ENCODE measurements at regions not wholly inside any gene's neighbourhood (a gene's known extent, or its start where the extent isn't known, plus 50 kb on each side); places are given as distances from the start of the nearest gene placed in this dataset.
A peak's percentile ranks its signal among the peaks of the same experiment; 100 is the strongest.
"Not testable (repeated sequence)": the region's sequence is repeated elsewhere in the genome, so short reads cannot be mapped to it uniquely, and the experiment has no call there.

DNA sequence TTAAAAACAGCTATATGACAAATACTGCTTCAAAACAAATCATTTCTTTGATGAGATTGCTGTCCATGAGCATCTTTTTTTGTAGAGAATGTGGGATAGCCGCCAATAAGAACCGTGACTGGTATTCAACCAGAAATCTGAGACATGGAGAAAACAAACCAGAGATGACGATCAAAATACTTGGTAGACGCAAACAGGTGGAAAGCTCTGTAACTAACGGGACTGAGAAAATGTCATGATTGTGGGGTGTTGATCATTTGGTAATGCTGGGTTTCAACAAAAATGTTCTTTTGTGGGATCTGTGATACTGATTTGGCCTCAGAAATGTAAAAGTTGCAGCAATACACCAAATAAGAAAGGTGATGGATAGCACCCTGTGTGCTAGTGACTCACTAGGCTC lies 364.8 kb downstream of the NYAP2 start:
- H3K4me3 ChIP-seq (ENCODE audit: low read depth, low read length): no peak overlapping the region
- peak; percentile 14 for DNase-seq (ENCODE audit: low read depth, low spot score)
- TF ChIP-seq, protein P1, sequence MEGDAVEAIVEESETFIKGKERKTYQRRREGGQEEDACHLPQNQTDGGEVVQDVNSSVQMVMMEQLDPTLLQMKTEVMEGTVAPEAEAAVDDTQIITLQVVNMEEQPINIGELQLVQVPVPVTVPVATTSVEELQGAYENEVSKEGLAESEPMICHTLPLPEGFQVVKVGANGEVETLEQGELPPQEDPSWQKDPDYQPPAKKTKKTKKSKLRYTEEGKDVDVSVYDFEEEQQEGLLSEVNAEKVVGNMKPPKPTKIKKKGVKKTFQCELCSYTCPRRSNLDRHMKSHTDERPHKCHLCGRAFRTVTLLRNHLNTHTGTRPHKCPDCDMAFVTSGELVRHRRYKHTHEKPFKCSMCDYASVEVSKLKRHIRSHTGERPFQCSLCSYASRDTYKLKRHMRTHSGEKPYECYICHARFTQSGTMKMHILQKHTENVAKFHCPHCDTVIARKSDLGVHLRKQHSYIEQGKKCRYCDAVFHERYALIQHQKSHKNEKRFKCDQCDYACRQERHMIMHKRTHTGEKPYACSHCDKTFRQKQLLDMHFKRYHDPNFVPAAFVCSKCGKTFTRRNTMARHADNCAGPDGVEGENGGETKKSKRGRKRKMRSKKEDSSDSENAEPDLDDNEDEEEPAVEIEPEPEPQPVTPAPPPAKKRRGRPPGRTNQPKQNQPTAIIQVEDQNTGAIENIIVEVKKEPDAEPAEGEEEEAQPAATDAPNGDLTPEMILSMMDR (IDR thresholded peaks at IDR 0.05; ENCODE audit: low read depth, low read length): no peak
- in situ Hi-C loops (cut with HindIII; ENCODE audit: low sequenced_read_pairs): no loop called here

DNA sequence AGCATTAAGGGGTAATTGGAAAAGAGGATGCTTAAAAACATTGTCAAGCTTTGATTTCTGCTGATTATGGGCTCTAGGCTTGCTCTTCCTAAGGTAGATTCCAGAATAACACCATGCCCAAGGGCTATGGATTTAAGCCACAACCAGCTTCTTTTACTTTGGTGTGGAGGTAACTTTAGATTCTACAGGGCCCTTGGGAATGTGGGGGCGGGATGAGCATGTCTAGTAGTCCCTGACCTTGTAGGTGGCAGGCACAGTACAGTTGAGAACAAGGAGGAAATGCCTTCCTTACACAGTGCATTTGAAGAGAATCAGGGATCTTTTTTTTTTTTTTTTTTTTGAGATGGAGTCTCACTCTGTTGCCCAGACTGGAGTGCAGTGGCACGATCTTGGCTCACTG lies 364.2 kb downstream of the NYAP2 start:
- TF ChIP-seq, protein P1 (IDR thresholded peaks at IDR 0.05; ENCODE audit: low read depth, low read length): no peak
- in situ Hi-C loops (cut with HindIII; ENCODE audit: low sequenced_read_pairs): no loop called here
- no peak overlapping the region for H3K4me3 ChIP-seq (ENCODE audit: low read depth, low read length)
- DNase-seq (ENCODE audit: low read depth, low spot score): no peak

DNA sequence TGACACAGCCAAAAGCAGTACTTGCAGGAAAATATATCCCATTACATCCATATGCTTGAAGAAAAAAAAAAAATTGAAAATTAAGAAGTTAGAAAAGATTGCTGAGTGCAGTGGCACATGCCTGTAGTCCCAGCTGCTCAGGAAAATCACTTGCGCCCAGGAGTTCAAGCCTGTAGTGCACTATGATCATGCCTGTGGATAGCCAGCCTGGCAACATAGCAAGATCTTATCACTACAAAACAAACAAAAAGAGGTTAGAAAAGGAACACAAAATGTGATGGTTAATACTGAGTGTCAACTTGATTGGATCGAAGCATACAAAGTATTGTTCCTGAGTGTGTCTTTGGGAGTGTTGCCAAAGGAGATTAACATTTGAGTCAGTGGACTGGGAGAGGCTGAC lies 361.9 kb downstream of the NYAP2 start:
- DNase-seq (ENCODE audit: low read depth, low spot score): no peak
- TF ChIP-seq, protein P1 (IDR thresholded peaks at IDR 0.05; ENCODE audit: low read depth, low read length): no peak
- in situ Hi-C loops (cut with HindIII; ENCODE audit: low sequenced_read_pairs): no loop called here
- no peak overlapping the region for H3K4me3 ChIP-seq (ENCODE audit: low read depth, low read length)

DNA sequence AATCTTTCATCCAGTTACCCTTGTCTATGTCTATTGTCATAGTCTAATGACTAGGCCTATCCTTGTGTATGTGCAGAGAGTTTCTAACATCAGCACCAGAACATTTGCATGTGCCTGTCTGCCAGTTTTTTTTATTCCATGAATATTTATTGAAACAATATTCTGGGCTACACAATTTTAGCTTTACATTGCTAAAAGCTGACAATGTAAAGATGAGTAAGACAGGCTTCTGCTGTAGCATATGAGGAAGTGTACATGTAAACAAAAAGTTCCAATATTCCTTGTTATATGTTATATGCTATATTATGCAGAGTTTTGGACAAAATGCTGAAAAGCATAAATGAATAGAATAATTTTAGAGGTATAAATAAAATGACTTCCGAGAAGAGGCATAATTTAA lies 357.7 kb downstream of the NYAP2 start:
- TF ChIP-seq, protein P1 (IDR thresholded peaks at IDR 0.05; ENCODE audit: low read depth, low read length): no peak
- no peak overlapping the region for H3K4me3 ChIP-seq (ENCODE audit: low read depth, low read length)
- in situ Hi-C loops (cut with HindIII; ENCODE audit: low sequenced_read_pairs): no loop called here
- DNase-seq (ENCODE audit: low read depth, low spot score): no peak

DNA sequence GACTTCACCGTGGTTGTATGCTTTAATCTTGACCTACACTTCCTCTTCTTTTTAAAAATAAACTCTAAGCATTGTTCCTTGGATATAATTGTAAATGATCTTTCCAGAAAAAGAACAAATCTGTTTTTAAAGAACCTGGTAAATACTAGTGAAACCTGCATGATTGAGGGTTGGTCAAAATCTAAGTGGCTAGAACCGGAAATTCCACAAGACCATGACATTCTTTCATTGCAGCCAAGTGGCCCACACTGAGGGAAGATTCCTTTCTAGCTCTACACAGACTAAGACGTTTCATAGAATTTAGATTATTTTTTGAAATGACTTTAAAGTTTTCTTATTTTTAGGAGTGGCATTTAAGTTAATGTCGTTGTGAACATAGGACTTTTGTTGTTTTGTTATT lies 356.7 kb downstream of the NYAP2 start:
- peak; percentile 18 for DNase-seq (ENCODE audit: low read depth, low spot score)
- TF ChIP-seq, protein P1 (IDR thresholded peaks at IDR 0.05; ENCODE audit: low read depth, low read length): no peak
- H3K4me3 ChIP-seq (ENCODE audit: low read depth, low read length): no peak overlapping the region
- in situ Hi-C loops (cut with HindIII; ENCODE audit: low sequenced_read_pairs): no loop called here

DNA sequence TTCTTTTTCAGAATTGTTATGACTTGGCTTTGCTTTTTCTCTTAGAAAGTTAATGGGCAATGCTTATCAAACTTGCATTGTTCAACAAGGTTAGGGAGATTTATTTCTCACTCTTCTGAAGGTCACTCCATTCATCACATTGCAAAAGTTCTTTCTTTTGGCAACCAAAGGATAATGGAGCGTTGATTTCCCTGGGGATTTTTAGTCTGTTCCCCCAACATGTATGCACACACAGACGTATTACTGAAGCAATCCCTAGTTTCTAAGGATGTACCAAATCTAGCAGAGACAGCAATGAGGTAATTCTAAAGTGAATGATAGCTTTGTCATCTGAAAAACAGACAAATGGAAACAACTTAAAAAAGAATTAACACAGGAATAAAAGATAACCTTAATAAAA lies 349.1 kb downstream of the NYAP2 start:
- no peak for DNase-seq (ENCODE audit: low read depth, low spot score)
- in situ Hi-C loops (cut with HindIII; ENCODE audit: low sequenced_read_pairs): no loop called here
- TF ChIP-seq, protein P1 (IDR thresholded peaks at IDR 0.05; ENCODE audit: low read depth, low read length): no peak
- H3K4me3 ChIP-seq (ENCODE audit: low read depth, low read length): no peak overlapping the region

DNA sequence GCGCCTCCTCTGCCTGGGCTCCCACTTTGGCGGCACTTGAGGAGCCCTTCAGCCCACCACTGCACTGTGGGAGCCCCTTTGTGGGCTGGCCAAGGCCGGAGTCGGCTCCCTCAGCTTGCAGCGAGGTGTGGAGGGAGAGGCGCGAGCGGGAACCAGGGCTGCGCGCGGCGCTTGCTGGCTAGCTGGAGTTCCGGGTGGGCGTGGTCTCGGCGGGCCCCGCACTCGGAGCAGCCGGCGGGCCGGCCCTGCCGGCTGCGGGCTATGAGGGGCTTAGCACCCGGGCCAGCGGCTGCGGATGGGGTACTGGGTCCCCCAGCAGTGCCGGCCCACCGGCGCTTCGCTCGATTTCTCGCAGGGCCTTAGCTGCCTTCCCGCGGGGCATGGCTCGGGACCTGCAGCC lies 344.5 kb downstream of the NYAP2 start:
- H3K4me3 ChIP-seq (ENCODE audit: low read depth, low read length); DNase-seq (ENCODE audit: low read depth, low spot score); in situ Hi-C loops (cut with HindIII; ENCODE audit: low sequenced_read_pairs): not testable (repeated sequence)
